ENCODE measurements at regions not wholly inside any gene's neighbourhood (a gene's known extent, or its start where the extent isn't known, plus 50 kb on each side); places are given as distances from the start of the nearest gene placed in this dataset.

DNA sequence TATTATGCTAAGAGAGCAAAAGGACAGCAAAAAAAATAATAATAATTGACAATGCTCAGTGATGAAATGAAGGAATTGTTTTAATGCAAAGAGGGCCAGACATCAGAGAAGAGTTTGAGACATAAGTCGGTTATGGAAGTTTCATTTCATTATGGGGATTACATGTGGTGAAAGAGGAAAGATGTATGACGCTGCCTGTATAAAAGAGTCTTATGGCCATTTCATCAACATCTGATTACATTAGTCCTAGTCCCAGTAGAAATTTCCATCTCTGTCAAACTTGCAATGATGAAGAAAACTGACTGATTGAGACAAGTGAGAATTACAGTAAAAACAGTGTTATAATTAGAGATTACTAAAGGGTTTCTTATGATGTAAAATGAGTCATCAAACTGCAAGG, 900.6 kb upstream of the CDH9 start:
- POLR2A ChIA-PET = no interaction called here
- DNase-seq (ENCODE audit: low read depth, low spot score) = no peak

GRCh38 chr5:27928060-27928459, 889.7 kb upstream of the CDH9 start:
- TF ChIP-seq CTCF (IDR thresholded peaks at IDR 0.05; ENCODE audit: low read depth, low read length) = no peak
- no peaks in the 10 kb centered on the region for H3K9me3 ChIP-seq (ENCODE audit: control insufficient read depth, insufficient read depth, low read length)
- no peak overlapping the region for H3K4me3 ChIP-seq (ENCODE audit: low read depth, low read length)
- ChIA-PET POLR2A (no interaction called here), CTCF (no interaction called here)
- H3K27ac ChIP-seq (ENCODE audit: low read depth, low read length) = no peak overlapping the region
- DNase-seq (ENCODE audit: low read depth, low spot score) = no peak
- H3K27me3 ChIP-seq (ENCODE audit: control insufficient read depth, insufficient read depth, low read length) = no peaks in the 10 kb centered on the region

More for the DNA sequence above, 900.6 kb upstream of the CDH9 start:
- Histone ChIP-seq H3K9me3 (ENCODE audit: control insufficient read depth, insufficient read depth, low read length) (peaks cover 4% of the 10 kb centered on the region), H3K4me3 (ENCODE audit: low read depth, low read length) (no peak overlapping the region), H3K27me3 (ENCODE audit: control insufficient read depth, insufficient read depth, low read length) (no peaks in the 10 kb centered on the region), H3K27ac (ENCODE audit: low read depth, low read length) (no peak overlapping the region)
- CTCF ChIA-PET = no interaction called here
- TF ChIP-seq CTCF (IDR thresholded peaks at IDR 0.05; ENCODE audit: low read depth, low read length) = no peak

DNA sequence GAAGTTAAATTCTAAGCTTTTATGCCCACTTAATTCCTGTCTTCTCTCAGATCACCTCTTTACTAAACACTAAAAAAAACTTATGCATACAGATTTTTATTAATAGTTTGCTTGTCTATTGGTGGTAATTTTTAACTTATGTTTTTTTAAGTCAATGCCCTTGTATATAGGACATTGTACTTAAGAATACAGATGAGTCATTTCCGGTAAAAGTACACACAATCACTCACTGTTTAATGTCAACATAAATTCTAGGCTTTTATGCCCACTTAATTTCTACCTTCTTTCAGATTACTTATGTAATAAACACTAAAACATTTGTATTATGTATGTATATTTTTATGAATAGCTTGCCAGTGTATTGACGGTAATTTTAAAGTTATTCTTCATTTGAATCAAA, 872.8 kb upstream of the CDH9 start:
- no peak for TF ChIP-seq CTCF (IDR thresholded peaks at IDR 0.05; ENCODE audit: low read depth, low read length)
- no peak for DNase-seq (ENCODE audit: low read depth, low spot score)
- POLR2A ChIA-PET = no interaction called here
- Histone ChIP-seq H3K27me3 (ENCODE audit: control insufficient read depth, insufficient read depth, low read length) (no peaks in the 10 kb centered on the region), H3K4me3 (ENCODE audit: low read depth, low read length) (no peak overlapping the region), H3K27ac (ENCODE audit: low read depth, low read length) (no peak overlapping the region), H3K9me3 (ENCODE audit: control insufficient read depth, insufficient read depth, low read length) (peaks cover 4% of the 10 kb centered on the region; the same call in 1 of the 2 replicates)
- CTCF ChIA-PET = no interaction called here

GRCh38 chr5:27908341-27908740, 870.0 kb upstream of the CDH9 start:
- CTCF ChIA-PET = no interaction called here
- H3K27me3 ChIP-seq (ENCODE audit: control insufficient read depth, insufficient read depth, low read length) = no peaks in the 10 kb centered on the region
- POLR2A ChIA-PET = no interaction called here
- no peak for TF ChIP-seq CTCF (IDR thresholded peaks at IDR 0.05; ENCODE audit: low read depth, low read length)
- peaks cover 4% of the 10 kb centered on the region; the same call in 1 of the 2 replicates for H3K9me3 ChIP-seq (ENCODE audit: control insufficient read depth, insufficient read depth, low read length)
- H3K27ac ChIP-seq (ENCODE audit: low read depth, low read length) = no peak overlapping the region
- DNase-seq (ENCODE audit: low read depth, low spot score) = no peak
- no peak overlapping the region for H3K4me3 ChIP-seq (ENCODE audit: low read depth, low read length)

DNA sequence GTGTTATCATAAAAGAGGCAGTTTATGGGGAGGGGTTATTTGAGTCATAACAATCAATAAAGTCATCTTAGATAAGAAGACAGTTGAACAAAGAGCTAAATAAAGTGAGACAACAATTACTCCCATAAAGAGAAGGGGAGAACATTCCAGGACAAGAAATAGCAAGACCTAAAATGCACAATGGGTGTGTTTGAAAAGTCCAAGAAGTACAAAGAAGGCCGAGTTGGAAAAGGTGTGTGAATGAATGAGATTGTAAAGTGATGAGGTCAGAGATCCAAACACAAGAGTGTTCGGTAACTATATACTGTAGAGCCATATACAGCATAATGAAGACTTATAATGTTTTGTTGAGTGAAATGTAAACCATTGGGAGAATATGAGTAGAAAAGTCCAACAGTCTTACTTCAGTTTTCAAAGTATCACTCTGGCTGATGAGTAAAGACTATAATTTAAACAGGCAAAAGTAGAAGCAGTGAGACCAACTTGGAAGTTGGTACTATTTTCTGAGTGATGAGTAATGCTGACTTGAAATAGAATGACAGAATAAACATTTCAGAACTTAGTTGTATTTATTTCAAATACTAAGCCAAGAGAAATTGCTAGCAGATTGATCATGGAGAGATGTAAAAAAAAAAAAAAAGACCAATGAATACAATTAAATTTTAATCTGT, 868.7 kb upstream of the CDH9 start:
- no peak for DNase-seq (ENCODE audit: low read depth, low spot score)
- H3K4me3 ChIP-seq (ENCODE audit: low read depth, low read length) = no peak overlapping the region
- ChIA-PET POLR2A (no interaction called here), CTCF (no interaction called here)
- no peaks in the 10 kb centered on the region; the same call in 1 of the 2 replicates for H3K9me3 ChIP-seq (ENCODE audit: control insufficient read depth, insufficient read depth, low read length)
- H3K27ac ChIP-seq (ENCODE audit: low read depth, low read length) = no peak overlapping the region
- TF ChIP-seq CTCF (IDR thresholded peaks at IDR 0.05; ENCODE audit: low read depth, low read length) = no peak
- H3K27me3 ChIP-seq (ENCODE audit: control insufficient read depth, insufficient read depth, low read length) = no peaks in the 10 kb centered on the region
